ENCODE measurements at regions not wholly inside any gene's neighbourhood (a gene's known extent, or its start where the extent isn't known, plus 50 kb on each side); places are given as distances from the start of the nearest gene placed in this dataset.

- Histone ChIP-seq H3K4me3 (ENCODE audit: low read length) (no peak overlapping the region), H3K4me1 (ENCODE audit: insufficient read depth, low read length) (no peaks in the 10 kb centered on the region), H3K27me3 (ENCODE audit: control insufficient read depth in 1 of 2, insufficient read depth in 2 of 2, low read length in 2 of 2) (no peaks in the 10 kb centered on the region), H3K27ac (ENCODE audit: low read depth in 1 of 2, low read length in 2 of 2) (no peak overlapping the region), H3K9me3 (ENCODE audit: control insufficient read depth in 1 of 2, insufficient read depth in 1 of 2, low read length in 2 of 2) (no peaks in the 10 kb centered on the region), H3K36me3 (ENCODE audit: insufficient read depth, low read length) (no peaks in the 10 kb centered on the region)
- no peak overlapping the region for H3K4me3 Mint-ChIP-seq
- POLR2A ChIA-PET, result no interaction called here
- peaks cover 13% of the 10 kb centered on the region for H3K4me1 Mint-ChIP-seq (ENCODE audit: low read depth)
- CTCF ChIA-PET, result no interaction called here
- H3K27ac Mint-ChIP-seq, result no peak overlapping the region
- no peaks in the 10 kb centered on the region for H3K36me3 Mint-ChIP-seq (ENCODE audit: low read depth)
- intact Hi-C loops (cut with DNase I, micrococcal nuclease), result no loop called here
- TF ChIP-seq, protein P1, sequence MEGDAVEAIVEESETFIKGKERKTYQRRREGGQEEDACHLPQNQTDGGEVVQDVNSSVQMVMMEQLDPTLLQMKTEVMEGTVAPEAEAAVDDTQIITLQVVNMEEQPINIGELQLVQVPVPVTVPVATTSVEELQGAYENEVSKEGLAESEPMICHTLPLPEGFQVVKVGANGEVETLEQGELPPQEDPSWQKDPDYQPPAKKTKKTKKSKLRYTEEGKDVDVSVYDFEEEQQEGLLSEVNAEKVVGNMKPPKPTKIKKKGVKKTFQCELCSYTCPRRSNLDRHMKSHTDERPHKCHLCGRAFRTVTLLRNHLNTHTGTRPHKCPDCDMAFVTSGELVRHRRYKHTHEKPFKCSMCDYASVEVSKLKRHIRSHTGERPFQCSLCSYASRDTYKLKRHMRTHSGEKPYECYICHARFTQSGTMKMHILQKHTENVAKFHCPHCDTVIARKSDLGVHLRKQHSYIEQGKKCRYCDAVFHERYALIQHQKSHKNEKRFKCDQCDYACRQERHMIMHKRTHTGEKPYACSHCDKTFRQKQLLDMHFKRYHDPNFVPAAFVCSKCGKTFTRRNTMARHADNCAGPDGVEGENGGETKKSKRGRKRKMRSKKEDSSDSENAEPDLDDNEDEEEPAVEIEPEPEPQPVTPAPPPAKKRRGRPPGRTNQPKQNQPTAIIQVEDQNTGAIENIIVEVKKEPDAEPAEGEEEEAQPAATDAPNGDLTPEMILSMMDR (IDR thresholded peaks at IDR 0.05), result no peak
- no peaks in the 10 kb centered on the region for H3K27me3 Mint-ChIP-seq
- DNase-seq (no peak), ATAC-seq (ENCODE audit: poor library complexity) (no peak)
- H3K9me3 Mint-ChIP-seq, result no peaks in the 10 kb centered on the region
These were observed 380.3 kb downstream of the SEC14L1 start for GRCh38 chr17:77521076-77521475.

- TF ChIP-seq, protein P1 (IDR thresholded peaks at IDR 0.05), result no peak
- Mint-ChIP-seq H3K4me3 (no peak overlapping the region), H3K36me3 (ENCODE audit: low read depth) (no peaks in the 10 kb centered on the region), H3K27me3 (peaks cover 10% of the 10 kb centered on the region), H3K4me1 (ENCODE audit: low read depth) (peaks cover 13% of the 10 kb centered on the region), H3K9me3 (no peaks in the 10 kb centered on the region), H3K27ac (no peak overlapping the region)
- peaks cover 0 to 4% of the 10 kb centered on the region in 2 experiments for H3K9me3 ChIP-seq (ENCODE audit: control insufficient read depth in 1 of 2, insufficient read depth in 1 of 2, low read length in 2 of 2)
- POLR2A ChIA-PET, result interaction anchor here (0.6 to 1.3 kb wide), 3 partner anchors 143 to 615 kb away, joined by 3 to 4 read pairs (median 3); partner anchors contain the start of gene TNRC6C
- ATAC-seq (ENCODE audit: poor library complexity) (no peak), DNase-seq (no peak)
- no peak overlapping the region for H3K27ac ChIP-seq (ENCODE audit: low read depth in 1 of 2, low read length in 2 of 2)
- H3K36me3 ChIP-seq (ENCODE audit: insufficient read depth, low read length), result no peaks in the 10 kb centered on the region
- no peak overlapping the region for H3K4me3 ChIP-seq (ENCODE audit: low read length)
- intact Hi-C loops (cut with DNase I, micrococcal nuclease), result no loop called here
- H3K27me3 ChIP-seq (ENCODE audit: control insufficient read depth in 1 of 2, insufficient read depth in 2 of 2, low read length in 2 of 2), result peaks cover 6% of the 10 kb centered on the region in 2 experiments
- CTCF ChIA-PET, result no interaction called here
- peaks cover 3% of the 10 kb centered on the region for H3K4me1 ChIP-seq (ENCODE audit: insufficient read depth, low read length)
These were observed 382.8 kb downstream of the SEC14L1 start for GRCh38 chr17:77523540-77523939.

- CTCF ChIA-PET, result no interaction called here
- no peaks in the 10 kb centered on the region for H3K36me3 Mint-ChIP-seq (ENCODE audit: low read depth)
- peaks cover 18 to 20% of the 10 kb centered on the region in 2 experiments for H3K27me3 ChIP-seq (ENCODE audit: control insufficient read depth in 1 of 2, insufficient read depth in 2 of 2, low read length in 2 of 2)
These were observed 385.5 kb downstream of the SEC14L1 start for GRCh38 chr17:77526259-77526711.

More at GRCh38 chr17:77526259-77526711, 385.5 kb downstream of the SEC14L1 start:
- intact Hi-C loops (cut with DNase I, micrococcal nuclease), result no loop called here
- Mint-ChIP-seq H3K9me3 (no peaks in the 10 kb centered on the region), H3K4me1 (ENCODE audit: low read depth) (peaks cover 13% of the 10 kb centered on the region), H3K27me3 (peaks cover 16% of the 10 kb centered on the region), H3K4me3 (no peak overlapping the region), H3K27ac (no peak overlapping the region)
- TF ChIP-seq, protein P1 (IDR thresholded peaks at IDR 0.05), result no peak
- H3K4me3 ChIP-seq (ENCODE audit: low read length), result no peak overlapping the region
- no peak for DNase-seq
- peaks cover 0 to 4% of the 10 kb centered on the region in 2 experiments for H3K9me3 ChIP-seq (ENCODE audit: control insufficient read depth in 1 of 2, insufficient read depth in 1 of 2, low read length in 2 of 2)
- no peak for ATAC-seq (ENCODE audit: poor library complexity)
- peaks cover 11% of the 10 kb centered on the region for H3K4me1 ChIP-seq (ENCODE audit: insufficient read depth, low read length)
- no peaks in the 10 kb centered on the region for H3K36me3 ChIP-seq (ENCODE audit: insufficient read depth, low read length)
- POLR2A ChIA-PET, result interaction anchor here (0.6 kb wide), 1 partner anchor 1756 kb away, joined by 3 read pairs; no protein-coding TSS in a partner anchor
- H3K27ac ChIP-seq (ENCODE audit: low read depth in 1 of 2, low read length in 2 of 2), result no peak overlapping the region
